Ureter (tissue), 1 donor: ENCODE measurements at regions not wholly inside any gene's neighbourhood (a gene's known extent, or its start where the extent isn't known, plus 50 kb on each side); places are given as distances from the start of the nearest gene placed in this dataset.

Experiments
- DNase-seq: peaks from one replicate; pipeline ENCODE4 v3.0.0-alpha.2; 2020; ENCODE audit warnings: low spot score
- donor health status: DM: yes; HTN: yes; CAD: no.

DNA sequence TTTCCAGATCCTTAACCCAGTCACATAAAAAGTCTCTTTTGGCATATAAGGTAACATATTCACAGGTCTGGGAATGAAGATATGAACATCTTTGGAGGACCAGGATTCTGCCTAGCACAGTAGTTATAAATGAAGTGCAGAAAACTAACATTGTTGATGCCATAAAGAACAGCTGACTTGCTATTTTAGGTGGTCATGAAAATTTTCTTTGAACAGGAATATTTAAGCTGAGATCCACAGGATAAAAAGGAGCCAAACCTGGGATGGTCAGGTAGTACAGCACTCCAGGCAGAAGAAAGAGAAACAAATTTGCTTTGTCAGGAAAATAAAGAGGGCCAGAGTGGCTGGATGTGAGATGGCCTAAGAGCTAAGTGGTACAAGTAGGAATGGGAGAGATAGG is 80.0 kb downstream of the CENPW start:
- no peak for DNase-seq

- DNase-seq = no peak
Observed at GRCh38 chr6:126422912-126423311, 83.0 kb downstream of the CENPW start.

- DNase-seq = no peak
Observed at GRCh38 chr6:126427713-126428112, 87.8 kb downstream of the CENPW start.

GRCh38 chr6:126429866-126430265 is 90.0 kb downstream of the CENPW start:
- no peak for DNase-seq

GRCh38 chr6:126432564-126432963 is 92.6 kb downstream of the CENPW start:
- no peak for DNase-seq

- DNase-seq = no peak
Observed at GRCh38 chr6:126433927-126434326, 94.0 kb downstream of the CENPW start.

GRCh38 chr6:126437205-126437604 is 97.3 kb downstream of the CENPW start:
- no peak for DNase-seq

DNA sequence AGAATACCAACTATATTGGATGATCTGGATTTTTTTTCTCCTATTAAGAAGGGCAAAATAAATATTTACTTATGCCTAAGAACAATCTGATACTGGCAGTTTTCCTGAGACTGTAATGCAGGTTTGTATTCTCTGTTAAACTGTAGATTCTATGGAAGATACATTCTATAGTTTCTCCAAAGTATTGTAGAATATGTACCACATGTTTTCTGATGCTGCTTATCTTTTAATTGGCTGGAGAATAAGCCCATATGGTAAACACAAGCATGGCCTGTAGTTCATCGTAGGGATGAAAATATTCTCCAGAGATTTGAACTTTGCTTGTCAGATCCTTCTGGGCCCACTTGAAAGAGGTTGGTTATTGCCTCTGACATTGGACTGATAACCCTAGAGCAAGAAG is 99.1 kb downstream of the CENPW start:
- no peak for DNase-seq

GRCh38 chr6:126440923-126441322 is 101.0 kb downstream of the CENPW start:
- DNase-seq = no peak

GRCh38 chr6:126444659-126445273 is 104.9 kb downstream of the CENPW start:
- no peak for DNase-seq

- no peak for DNase-seq
Observed at GRCh38 chr6:126446248-126446647, 106.3 kb downstream of the CENPW start.

DNA sequence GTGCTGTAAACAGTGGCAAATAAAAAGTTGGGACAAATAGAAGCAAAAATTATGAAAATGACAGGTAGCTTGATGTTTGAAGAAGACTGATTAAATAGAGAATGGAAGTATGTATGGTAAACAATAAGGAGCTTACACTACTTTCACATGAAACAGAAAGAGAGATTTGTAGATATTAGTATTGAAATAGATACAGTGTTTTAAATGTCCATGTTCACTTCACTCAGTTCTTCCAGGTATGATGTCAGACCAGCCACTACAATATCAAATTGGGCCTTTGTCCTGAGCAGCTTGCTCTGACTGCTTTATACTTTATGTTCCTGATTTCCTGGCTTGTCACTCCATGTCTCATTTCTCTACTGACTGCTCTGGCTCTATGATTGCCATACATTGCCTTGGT is 107.5 kb downstream of the CENPW start:
- DNase-seq = no peak

DNA sequence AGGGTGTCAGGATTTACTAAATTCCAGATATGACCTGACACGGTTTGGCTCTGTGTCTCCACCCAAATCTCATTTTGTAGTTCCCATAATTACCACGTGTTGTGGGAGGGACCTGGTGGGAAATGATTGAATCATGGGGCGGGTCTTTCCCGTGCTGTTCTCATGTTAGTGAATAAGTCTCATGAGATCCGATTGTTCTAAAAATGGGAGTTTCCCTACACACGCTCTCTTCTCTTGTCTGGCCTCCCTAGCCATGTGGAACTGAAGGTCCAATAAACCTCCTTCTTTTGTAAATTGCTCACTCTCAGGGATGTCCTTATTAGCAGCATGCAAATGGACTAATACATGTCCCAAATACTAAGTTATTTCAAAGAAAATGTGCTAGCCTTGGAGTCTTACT is 121.1 kb downstream of the CENPW start:
- DNase-seq = no peak

GRCh38 chr6:126464245-126464644 is 124.3 kb downstream of the CENPW start:
- no peak for DNase-seq

- DNase-seq = no peak
Observed at GRCh38 chr6:126475449-126475848, 135.5 kb downstream of the CENPW start.

GRCh38 chr6:126477678-126478077 is 137.8 kb downstream of the CENPW start:
- no peak for DNase-seq

- DNase-seq = no peak
Observed at GRCh38 chr6:126480268-126480667, 140.4 kb downstream of the CENPW start.

DNA sequence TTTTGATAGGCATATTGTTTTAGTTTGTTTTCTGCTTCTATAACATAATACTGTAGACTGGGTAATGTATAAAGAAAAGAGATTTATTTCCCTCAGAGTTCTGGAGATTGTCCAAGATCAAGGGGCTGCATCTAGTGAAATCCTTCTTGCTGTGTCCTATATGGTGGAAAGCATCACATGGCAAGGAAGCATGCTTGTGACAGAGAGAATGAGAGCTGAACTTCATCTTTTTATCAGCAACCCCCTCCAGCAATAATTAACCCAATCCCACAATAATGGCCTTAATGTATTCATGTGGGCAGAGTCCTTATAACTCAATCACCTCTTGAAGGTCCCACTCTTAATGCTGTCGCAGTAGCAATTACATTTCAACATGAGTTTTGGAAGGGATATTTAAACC is 141.4 kb downstream of the CENPW start:
- DNase-seq = no peak

GRCh38 chr6:126504792-126505191 is 164.9 kb downstream of the CENPW start:
- DNase-seq = no peak

DNA sequence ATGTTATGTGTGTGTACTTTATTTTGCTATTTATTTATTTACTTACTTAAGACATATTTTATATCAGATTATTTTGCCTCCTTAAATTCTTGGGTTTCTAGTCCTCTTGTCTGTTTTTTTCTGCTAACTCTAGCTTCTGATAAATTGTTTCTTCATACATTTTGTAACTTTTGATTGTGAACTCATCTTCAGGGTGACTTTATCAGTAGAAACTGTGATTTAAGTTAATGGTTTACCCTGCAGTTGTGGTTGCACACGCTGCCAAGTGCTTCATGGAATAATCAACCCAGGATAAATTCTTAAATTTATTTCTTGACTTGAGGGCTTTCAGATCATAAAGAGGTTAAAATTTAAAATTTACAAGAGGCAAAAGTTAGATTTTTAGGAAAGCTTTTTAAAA is 173.3 kb downstream of the CENPW start:
- no peak for DNase-seq

- no peak for DNase-seq
Observed at GRCh38 chr6:126516411-126516810, 176.5 kb downstream of the CENPW start.

- no peak for DNase-seq
Observed at GRCh38 chr6:126524811-126525326, 185.0 kb downstream of the CENPW start.

DNA sequence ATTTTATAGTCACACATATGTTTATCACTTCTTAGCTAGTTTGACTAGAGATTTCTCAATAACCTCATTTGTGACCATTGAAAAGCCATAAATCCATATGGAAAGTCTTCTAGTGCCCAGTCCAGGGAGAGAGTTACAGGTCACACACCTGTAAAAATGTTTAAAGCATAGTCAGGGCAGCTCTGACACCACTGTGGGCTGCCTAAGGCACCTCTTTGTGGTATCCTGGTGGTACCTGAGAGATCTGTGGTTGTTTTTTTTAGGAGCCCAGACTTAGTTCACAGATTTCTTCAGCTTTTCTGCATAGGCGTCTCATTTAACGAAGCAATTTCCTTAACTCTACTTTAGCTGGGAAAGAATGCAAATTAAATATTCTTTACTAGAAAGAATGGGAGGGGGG is 186.6 kb downstream of the CENPW start:
- DNase-seq = no peak

DNA sequence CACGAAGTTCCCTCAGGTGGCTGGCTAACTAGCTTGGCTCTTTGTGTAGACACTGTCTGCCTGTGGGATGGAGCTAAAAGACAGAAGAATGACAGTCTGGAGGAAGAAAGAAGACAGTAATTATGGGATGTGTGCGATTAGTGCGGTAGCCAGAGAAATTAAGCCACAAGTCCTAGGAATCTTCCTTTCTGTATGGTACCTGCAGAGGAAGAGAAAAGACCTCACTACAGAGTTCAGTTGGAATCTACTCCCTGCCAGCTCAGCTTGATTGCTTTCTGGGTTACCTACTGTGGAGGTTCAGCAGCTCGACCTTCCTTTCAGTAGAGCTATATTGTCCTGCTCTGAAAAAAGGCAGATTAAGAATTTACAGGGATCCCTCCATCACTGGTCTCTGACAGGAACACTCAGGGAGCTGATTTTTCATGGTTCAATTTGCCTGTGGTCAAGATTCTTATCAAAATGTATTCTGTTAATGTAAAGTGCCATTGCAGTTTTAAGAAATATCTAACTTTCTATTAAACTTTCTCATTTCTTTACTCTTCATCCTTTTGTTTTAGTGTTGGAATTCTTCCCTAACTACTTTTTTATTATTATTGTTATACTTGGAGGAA is 187.2 kb downstream of the CENPW start:
- DNase-seq = no peak
